DMS53 treated with DMSO at 0.1 percent for 48 hours (cell line): ENCODE measurements at regions not wholly inside any gene's neighbourhood (a gene's known extent, or its start where the extent isn't known, plus 50 kb on each side); places are given as distances from the start of the nearest gene placed in this dataset.
A peak's percentile ranks its signal among the peaks of the same experiment; 100 is the strongest.

Experiments used
- DNase-seq: peaks from one replicate; lab custom pipeline; 2025; ENCODE audit not compliant: unreplicated experiment; lab: John Stamatoyannopoulos, UW

DNA sequence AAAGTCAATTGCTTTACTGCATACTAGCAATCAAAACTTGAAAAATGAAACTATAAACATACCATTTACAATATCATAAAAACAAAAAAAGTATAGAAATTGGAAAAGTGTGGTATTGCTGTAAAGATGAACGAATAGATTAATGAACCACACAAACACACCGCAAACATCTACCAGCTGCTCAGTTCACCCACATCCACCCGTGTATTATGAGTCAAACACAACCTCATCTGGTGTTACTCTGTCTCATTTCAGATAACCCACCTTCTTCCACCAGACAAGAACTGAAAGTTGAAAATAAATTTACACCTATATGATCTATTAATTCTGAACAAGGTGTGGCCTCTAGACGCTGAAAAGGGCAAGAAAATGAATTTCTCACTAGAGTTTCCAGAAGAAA is 53.3 kb downstream of the BLID start:
- DNase-seq, result no peak

DNA sequence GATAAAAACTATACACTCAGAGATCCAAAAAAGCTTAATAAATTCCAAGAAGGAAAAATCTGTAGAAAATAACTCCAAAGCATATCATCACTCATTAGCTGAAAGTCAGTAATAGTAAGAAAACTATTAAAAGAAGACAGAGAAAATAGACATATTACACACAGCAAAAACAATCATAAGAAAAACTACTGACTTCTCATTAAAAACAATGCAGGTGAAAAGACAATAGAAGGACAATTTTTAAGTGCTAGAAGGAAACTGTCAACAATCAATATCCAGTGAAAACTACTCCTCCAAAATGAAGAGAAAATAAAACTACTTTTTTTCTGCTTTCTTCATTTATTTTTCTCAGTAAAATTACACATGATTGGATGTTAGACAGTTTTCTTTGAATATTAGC is 56.5 kb downstream of the BLID start:
- DNase-seq, result no peak

DNA sequence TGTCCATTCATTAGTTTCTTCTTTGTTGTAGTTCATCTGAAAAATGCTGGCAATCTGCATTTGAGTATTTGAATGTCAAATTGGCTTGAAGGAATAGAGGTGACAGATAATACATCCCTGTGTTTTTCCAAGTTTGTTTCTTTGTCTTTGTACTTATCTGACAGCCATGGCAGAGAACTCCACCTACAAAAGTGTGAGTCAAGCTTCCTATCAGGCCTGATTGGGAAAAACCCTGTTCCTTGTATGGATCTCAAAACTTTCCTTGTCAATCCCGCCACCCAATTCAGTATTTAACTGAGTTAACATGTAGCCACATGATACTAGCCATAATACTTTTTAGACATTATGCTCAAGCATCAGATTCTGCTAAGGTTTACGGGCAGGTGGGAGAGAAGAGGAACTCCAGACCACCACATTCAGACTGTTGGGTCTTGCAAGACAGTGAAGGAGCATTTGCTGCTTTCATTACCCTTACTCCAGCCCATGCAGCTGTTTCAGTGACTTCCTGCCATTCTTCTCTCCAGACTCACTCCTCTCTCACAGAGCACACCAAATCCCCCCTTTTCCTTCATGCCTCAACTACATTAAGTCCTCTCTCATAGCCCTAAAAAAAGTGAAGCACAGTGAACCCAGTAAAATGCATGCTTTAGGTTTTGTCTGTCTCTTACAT is 65.9 kb downstream of the BLID start:
- no peak for DNase-seq

DNA sequence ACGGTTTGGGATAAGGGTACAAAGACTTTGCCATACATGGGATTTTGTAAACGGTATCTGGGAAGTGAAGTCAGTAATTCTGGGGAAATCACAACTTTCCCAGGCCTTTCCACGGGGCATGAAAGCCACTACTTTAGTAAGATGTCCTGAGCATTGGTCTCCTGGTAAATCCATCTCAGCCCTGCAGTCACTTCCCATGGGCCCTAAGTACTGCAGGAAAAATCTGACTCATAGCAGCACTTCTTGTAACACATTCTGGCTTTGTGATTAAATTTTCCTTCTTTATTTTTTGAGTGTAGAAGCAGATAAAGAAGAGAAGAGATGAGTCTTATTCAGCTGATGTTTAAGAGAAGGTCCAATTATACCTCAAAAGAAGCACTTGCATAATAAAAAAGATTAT is 67.6 kb downstream of the BLID start:
- no peak for DNase-seq

DNA sequence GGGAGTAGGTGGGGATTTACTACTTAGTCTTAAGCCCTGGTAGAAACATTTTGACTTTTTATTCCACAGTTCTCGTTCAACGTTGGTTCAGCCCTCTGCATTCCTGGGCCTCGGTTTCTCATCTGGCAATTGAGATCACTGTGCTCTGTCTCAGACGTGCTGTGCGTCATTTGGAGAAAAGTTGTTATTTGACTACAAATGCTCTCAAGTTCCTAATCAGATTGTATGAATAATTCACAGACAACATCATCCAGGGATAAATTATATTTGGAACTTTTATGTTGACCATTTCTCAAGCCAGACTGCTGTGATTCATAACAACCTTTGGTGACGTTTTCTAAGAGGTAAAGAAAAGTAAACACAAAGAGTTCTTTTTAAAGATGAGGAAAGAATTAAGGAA is 69.2 kb downstream of the BLID start:
- DNase-seq, result no peak

DNA sequence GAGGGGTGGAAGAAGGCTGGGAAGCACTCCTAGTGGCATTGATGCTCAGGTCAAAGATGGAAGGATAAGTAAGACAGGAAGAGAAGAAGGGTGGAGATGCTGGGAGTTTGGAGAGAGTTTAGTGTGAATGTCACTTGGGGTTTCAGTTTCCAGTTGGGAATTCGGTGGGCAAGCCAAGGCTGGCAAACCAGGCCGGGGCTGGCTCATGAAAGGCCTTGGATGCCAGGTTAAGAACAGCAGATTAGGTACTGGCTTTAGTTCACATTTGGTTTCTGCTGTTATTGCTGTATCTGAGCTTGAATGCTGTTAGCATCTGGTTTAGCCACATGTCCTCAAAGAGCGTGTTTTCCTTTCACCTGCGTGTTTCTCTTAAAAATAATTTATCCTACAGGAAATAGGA is 69.6 kb downstream of the BLID start:
- no peak for DNase-seq

DNA sequence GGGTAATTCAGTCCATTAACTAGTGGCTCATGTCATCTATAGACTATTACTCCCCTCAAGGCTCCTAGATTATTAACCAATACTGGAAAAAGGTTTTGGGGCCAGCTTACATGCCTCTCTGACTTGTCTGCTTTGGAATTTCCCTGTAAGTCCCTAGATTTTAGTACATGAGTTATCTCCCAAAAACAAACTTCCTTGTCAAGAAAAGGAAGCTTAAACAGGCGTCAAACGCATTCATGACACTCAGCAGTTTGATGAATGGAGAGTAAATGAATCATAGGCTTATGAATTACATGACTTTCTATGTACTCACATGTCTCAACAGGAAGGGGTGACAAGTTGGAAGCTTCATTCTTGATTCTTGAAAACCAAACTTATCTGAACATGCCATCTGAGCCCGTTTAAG is 70.8 kb downstream of the BLID start:
- DNase-seq, result no peak

DNA sequence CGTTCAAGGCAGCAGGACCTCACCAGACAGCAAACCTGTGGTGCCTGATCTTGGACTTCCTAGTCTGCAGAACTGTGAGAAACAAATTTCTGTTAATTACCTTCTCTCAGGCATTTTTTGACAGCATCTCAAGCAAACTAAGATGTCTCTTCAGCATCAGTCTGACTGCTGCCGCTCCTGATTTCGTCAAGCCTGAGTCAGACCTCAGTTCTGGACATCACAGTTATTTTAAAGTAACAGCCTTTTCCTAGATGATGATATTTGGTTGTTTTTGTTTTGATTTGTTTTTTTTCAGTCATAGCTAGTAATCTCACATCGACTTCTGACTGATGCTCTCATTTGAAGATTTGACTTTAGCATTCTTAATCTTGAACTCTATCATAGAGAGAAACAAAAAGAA is 71.9 kb downstream of the BLID start:
- no peak for DNase-seq

DNA sequence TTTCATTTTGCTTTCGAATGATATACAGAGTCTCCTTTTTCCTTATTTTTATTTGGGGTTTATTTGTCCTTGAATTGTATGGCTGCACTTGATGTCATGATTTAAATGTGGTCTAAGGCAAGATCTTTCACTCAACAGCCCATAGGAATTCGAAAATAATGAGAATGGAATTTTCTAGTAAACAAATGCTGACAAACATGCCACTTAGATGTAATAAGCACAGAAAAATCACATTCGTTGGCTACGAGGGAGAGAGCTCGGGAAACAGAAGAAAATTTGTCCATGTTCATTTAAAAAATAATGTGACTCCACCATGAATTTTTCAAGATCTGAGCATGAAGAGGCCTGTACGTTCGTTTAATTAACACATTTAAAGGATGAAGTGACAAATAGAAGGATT is 73.0 kb downstream of the BLID start:
- DNase-seq, result no peak

DNA sequence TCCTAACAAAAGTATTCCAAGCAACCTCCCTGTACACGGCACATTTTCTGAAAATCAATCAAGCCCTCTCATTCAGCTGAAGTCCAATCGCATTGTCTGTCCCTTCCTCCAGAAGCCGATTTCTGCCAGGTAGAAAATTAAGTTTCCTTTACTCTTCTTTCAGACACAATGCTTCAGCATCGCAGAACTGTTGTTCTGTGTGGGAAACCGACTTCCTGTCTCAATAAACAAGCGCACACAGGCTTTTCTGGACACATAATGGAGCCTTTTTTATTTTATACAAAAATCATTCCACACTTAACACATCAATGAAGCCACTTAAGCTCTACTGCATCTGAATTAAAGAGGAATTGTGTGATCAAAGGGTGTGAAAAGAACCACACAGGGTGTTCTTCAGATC is 75.6 kb downstream of the BLID start:
- DNase-seq, result no peak

DNA sequence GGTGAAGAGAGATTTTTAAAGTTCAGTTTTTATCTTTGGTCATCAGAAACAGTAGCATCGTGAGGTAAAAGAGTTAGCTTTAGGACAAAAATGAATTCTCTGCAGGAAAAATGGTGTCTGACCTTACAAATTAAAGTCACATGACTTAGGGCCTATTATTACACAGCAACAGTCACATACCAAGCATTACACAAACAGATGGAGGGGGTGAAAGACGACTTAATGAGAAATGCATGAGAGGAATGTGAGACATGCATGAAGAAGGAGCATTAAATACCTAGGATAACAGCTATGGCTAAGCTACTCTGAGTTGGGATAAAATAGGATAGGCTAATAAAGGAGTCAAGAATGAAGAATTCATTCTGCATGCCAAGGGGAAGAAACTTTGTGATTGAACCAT is 77.5 kb downstream of the BLID start:
- no peak for DNase-seq

DNA sequence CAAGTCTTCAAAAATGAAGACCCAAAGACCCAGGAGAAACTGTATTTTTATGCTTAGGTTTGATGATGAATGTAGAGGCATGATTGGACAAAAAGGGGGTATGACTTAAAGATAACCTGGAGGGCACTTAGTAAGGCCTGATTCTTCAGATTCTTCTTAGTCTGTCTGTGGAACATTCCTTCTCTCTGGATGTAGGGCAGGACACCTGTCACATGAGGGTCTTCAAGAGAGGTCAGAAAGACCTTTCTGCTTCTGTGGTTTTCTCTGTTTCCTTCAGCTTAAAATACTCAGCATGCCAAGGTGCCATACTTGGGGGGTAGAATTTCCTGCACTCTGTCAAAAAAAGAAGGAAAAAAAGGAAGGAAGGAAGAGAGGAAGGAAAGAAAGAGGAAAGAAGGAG is 78.1 kb downstream of the BLID start:
- no peak for DNase-seq

DNA sequence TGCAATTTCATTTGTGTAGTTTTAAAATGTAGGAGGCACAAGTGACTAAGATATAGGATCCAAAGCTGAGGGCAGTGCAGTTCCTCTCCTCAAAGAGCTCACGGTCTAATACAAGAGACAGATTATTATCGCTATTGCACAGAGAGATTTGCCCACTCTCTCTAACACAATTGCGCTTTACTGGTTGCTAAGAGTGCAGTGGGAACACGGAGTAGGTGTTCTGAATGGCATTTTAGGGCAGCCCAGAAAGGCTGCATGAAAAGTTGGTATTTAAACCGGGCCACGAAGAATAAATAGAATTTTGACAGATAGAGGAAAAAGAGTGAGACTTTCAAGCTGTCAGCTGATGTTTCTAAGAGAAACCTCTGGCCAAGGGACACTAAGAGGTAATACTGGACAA is 79.5 kb downstream of the BLID start:
- no peak for DNase-seq

DNA sequence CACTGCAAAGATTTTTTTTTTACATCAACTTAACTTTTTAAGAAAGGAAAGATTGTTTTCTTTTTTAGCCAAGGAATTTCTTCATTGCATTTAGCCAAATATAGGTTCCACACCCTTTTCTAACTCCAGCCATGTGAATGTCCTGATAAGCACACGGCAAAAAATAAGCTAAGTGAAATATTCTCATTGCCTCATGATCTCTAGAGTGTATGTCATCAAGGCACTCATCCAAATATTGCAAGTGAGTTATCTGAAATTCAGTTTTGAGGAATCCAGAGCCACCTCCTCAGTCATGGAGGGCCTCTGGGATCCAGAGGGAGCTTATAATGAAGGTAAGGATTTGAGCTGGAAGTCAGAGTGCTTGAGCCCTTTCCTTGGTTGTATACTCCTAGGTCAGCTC is 80.0 kb downstream of the BLID start:
- no peak for DNase-seq

DNA sequence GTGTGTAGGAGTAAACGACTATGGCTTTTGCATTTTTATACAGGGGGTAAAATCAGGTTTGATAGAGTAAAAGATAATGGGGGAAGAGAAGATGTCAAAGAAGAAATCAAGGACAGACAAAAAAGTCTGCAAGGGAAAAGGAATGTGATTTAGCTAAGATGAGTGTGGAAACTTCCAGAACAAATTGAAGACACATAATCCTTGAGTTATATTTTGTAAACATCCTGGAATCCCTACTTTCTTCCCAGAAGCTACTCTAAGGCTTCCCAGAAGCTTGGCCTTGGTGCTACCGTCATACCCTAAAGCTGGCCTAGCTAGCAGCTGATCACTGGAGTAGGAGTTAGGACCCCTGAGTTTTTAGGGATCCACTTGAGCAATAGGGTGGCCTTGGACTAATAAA is 82.4 kb downstream of the BLID start:
- DNase-seq, result no peak

DNA sequence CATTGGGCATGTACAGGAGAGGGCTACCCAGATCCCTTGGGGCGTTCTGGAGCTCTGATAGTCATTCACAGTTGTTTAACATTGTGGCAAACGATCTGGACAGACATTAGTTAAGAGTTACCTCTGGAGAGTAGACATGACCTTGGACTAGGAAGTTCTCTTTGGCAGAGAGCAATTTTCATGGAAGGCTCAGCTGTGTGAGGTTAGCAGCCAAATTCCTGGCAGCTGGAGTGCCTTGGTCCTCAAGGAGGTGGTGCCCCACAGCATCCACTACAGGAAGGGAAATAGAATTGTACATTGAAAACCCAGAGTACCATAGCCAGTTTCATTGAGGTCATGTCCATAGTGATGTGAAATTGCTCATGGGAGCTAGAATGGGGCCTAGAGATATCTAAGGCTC is 82.8 kb downstream of the BLID start:
- no peak for DNase-seq

DNA sequence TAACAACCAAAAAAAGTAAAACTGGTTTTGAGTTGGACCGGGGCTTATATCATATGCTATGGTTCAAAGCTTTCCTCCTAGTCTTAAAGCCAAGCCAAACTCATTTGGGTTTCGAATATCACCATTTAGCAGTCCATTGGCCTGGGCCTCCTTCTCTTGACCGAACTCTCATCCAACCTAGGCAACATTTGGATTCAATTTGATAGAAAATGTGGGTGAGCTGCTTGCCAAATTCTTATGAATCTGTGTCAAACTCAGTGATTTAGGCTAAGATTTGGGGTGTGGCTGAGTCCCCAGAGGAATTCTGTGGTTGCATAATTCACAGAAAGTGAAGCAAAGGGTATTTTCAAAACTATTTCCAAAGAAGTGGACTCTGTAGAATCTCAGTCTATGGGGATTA is 83.7 kb downstream of the BLID start:
- DNase-seq, result no peak

DNA sequence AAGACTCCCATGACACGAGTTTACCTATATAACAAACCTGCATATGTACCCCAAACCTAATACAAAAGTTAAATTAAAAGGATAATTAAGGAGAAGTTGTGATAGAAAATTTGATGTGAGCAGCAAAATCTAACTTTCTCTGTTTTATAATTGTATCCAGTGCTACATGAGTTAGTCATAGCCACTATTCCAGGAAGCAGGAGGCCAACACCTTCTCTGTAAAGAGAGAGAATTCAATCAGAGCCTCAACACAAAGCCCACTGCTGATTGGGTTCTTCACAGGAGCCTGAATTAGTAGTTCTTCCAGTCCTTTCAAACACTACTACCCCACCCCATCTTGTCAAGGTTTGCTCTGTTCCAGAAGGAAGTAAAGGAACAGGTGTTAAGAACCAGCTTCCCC is 84.2 kb downstream of the BLID start:
- DNase-seq, result no peak

DNA sequence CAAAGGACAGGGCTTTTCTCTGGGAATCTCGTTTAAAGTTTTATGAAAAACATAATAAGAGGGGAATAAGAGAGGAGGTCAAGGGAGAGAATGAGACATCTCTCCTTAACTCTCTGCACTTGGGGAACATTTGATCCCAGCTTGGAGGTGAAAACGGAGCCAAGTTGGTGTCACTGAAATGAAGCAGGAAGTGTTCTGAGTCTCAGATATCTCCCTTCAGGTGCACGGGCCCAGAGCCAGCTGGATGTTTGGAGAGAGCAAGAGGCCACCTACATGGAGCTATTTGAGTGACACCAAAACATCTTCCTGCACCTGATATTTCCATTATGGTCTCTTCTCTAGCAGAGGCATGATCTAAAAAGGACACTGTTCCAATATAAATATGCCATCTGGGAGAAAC is 85.7 kb downstream of the BLID start:
- DNase-seq, result peak; percentile 0

DNA sequence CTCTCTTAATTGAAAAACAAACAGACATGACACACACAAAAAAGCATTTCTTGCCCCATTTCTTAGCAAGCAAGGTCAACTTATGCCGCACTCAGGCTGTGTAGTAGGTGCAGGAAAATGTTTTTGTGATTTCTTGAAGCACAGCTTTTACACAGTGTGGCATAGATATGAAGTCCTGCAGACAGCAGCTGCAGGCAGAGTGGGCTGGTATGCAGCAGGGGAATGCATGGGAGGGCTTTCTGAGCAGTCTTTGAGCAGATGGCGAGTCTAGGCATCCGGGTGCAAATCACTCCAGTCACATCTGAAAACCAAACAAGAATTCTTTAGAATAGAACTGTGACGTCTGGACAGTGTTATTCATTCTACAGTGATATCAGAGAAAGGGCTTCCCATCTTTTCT is 87.5 kb downstream of the BLID start:
- DNase-seq, result no peak

DNA sequence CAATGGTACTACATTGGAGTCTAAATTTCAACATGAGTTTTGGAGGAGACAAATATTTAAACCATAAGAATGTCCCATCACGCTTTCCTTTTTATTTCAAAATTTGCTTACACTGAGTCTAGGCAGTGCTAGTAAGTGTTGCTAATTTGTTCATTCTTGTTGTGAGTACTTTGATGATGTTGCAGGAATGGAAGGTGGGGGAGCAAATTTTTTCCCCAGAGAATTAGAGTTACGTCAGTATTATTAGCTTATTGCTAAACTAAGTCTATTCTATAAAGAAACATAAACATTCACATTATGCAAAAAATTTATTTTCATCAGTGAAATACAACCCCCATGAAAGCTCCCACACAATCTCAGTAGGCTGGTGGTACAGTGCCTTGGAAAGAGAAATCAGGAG is 88.0 kb downstream of the BLID start:
- no peak for DNase-seq

DNA sequence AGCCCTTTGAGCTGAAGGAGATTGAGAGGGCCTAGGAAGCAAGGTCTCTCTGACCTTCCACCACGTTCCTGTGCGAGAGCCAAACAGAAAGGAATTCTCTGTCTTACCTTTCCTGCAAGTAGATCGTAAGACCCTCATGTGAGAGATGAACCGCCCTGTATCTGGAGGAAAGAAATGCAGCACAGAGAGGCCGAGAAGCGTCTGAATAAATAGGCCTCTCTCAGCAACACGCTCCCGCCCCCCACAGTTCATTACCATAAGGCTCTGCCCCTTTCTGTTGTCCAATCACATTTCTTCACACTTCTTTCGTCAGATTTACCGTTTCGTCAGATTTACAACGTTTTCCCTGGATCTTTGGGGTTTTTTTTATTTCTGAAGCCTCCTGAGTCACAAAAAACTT is 90.3 kb downstream of the BLID start:
- DNase-seq, result no peak

DNA sequence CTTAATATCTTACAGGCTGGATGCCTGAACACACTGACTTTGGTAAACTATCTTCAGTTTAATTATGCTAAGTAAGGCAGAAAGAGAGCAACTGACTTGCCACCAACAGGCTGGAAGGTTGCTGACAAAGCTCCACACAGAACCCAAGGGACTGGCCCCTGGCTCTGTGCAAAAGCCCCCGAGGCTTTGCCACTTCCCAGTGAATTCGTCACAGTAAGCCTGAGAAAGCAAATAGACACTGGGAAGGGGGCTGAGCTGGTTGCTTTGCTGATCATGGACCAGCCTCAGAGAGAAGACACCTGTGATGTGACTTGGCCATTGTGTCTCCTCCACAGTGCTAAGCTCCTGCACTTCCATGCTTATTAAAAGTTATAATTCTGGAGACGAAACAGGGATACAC is 91.7 kb downstream of the BLID start:
- DNase-seq, result no peak
